22Rv1 (cell line): ENCODE measurements at regions not wholly inside any gene's neighbourhood (a gene's known extent, or its start where the extent isn't known, plus 50 kb on each side); places are given as distances from the start of the nearest gene placed in this dataset.

Source experiments
- H3K27ac ChIP-seq: fragments of 450-650 bp; 2 replicates; pipeline ENCODE4 v1.5.1; 2017
- CTCF ChIP-seq: fragments of 450-650 bp; IDR thresholded peaks from 2 replicates; pipeline ENCODE4 v1.5.1; 2017; ENCODE audit warnings: mild to moderate bottlenecking
- ZFX ChIP-seq: fragments of 450-650 bp; IDR thresholded peaks from 2 replicates; pipeline ENCODE4 v1.6.1; 2017; ENCODE audit warnings: antibody characterized with exemption, borderline replicate concordance

- no peak overlapping the region for H3K27ac ChIP-seq
- TF ChIP-seq ZFX (no peak), CTCF (no peak)
Observed at GRCh38 chr2:23005469-23005868, 379.5 kb upstream of the KLHL29 start.

GRCh38 chr2:23007631-23008235 lies 377.2 kb upstream of the KLHL29 start:
- no peak for TF ChIP-seq ZFX
- no peak for TF ChIP-seq CTCF
- no peak overlapping the region for H3K27ac ChIP-seq

- TF ChIP-seq CTCF (no peak), ZFX (no peak)
- no peak overlapping the region for H3K27ac ChIP-seq
Observed at GRCh38 chr2:23008440-23008839, 376.5 kb upstream of the KLHL29 start.

- H3K27ac ChIP-seq: no peak overlapping the region
- TF ChIP-seq ZFX (no peak), CTCF (no peak)
Observed at GRCh38 chr2:23008951-23009350, 376.0 kb upstream of the KLHL29 start.

- H3K27ac ChIP-seq: no peak overlapping the region
- TF ChIP-seq CTCF: no peak
- no peak for TF ChIP-seq ZFX
Observed at GRCh38 chr2:23009545-23010149, 375.3 kb upstream of the KLHL29 start.

GRCh38 chr2:23012499-23012898 lies 372.5 kb upstream of the KLHL29 start:
- H3K27ac ChIP-seq: no peak overlapping the region
- no peak for TF ChIP-seq ZFX
- TF ChIP-seq CTCF: no peak

- H3K27ac ChIP-seq: no peak overlapping the region
- no peak for TF ChIP-seq ZFX
- TF ChIP-seq CTCF: no peak
Observed at GRCh38 chr2:23015651-23016200, 369.3 kb upstream of the KLHL29 start.
